DLD1 (cell line): ENCODE measurements at regions not wholly inside any gene's neighbourhood (a gene's known extent, or its start where the extent isn't known, plus 50 kb on each side); places are given as distances from the start of the nearest gene placed in this dataset.

Experiments
- in situ Hi-C: cut with HindIII; loops from 2 replicates; pipeline ENCODE4 v1.10.0; 2017; ENCODE audit warnings: low sequenced_read_pairs

DNA sequence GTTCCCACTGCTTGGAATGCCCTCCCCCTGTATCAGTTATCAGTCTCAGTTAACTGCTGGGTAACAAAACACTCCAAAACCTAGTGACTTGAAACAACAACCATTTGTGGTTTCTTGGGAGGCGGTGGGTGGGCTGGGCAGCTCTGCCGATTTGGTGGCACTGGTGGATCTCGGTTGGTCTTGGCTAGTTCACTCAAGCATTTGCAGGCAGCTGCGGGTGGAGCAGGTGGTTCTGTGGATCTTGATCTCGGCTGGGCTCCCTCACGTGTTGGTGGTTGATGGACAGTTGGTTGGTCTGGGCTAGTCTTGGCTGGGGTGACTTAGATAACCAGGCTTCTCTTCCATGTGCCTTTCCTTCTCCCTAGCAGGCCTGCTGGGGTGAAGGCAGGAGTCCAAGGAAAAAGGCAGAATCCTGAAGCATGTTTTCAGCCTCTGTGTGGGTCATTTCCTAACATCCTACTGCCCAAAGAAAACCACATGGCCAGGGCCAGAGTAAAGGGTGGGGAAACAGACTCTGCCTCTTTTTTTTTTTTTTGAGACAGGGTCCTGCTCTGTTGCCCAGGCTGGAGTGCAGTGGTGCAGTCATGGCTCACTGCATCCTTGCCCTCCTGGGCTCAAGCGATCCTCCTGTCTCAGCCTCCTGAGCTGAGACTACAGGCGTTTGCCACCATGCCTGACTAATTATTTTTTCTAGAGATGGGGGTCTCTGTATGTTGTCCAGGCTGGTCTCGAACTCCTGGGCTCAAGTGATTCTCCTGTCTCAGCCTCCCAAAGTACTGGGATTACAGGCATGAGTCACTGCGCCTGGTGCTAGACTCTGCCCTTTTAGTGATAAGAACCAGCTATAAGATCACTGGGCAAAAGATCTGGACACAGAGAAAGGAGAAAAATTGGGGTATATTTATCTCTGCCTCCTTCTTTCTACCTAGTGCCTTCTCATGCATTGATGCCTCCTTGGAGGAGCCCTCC lies 183.7 kb downstream of the RGS3 start:
- in situ Hi-C loops: no loop called here

DNA sequence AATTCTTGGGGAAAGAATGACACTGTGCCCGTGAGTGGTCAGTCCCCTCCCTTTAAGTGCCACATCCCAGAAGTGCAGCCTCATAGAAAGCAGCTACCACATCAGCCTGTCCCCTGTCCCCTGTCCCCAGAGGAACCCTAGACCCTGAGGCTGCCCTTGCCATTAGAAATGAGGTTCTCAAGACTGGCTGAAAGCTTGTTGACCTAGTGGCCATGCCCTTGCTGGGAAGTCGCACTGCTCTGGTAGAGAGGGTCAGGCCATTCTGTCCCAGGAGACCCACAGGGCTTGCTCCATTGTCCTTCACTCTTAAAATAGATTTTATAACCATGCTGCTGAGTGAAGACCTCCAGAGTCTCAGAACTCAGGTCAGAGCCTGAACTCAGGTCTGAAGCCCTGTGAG lies 184.5 kb downstream of the RGS3 start:
- in situ Hi-C loops: no loop called here

DNA sequence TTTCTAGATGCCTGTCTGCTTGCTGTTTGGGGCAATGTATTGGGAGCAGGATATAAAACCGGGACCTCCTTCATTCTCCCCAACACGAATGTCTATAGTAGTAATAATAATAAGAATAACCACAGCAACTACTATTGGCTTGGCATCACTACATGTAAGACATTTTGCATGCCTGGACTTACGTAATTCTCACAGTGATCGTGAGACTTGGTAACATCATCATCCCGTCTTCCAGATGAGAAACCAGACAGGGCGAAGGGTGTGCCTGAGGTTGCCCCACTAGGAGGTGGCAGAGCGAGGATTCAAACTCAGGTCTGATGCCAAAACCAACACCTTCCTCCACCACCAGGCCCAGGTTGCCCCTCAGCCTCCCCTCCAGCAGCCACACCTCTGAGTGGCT lies 185.1 kb downstream of the RGS3 start:
- in situ Hi-C loops: no loop called here

DNA sequence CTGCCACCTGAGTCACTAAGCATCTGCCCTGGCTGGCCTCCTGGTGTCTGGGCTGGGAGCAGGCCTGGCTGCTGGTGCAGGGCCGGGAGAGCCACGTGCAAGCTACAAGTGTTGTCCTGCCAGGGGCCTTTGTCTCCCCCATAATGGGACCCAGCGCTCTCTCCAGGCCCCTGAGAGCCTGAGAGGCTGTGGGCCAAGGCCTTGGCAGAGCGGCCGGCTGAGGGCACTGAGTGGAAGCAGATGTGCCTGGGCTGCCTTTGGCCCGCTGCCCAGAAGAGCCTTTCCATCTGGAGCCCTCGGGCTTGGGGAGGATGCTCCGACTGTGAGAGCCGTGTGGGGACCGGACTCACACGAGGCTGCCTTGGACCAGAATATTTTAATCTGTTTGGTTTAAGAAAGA lies 185.5 kb downstream of the RGS3 start:
- in situ Hi-C loops: no loop called here

DNA sequence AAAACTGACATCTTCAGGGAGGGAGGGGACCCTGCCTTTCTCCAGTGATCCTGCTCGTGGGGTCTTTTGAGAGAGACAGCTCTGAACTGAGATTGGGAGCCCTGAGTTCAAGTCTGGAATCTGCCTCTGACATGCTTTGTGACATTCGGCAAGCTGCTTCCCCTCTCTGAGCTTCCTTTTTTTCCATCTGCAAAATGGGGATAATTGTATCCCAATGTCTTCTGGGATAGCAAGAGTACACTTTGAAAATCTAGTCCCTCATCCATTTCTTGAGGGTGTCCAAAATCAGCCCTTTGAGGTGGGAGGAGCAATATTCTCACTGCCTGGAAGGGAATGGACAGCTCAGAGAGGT lies 186.3 kb downstream of the RGS3 start:
- in situ Hi-C loops: loop anchor here (25.0 kb wide), 1 partner anchor 238 kb away; the partner anchor contains the start of genes ALAD, C9orf43 and POLE3

DNA sequence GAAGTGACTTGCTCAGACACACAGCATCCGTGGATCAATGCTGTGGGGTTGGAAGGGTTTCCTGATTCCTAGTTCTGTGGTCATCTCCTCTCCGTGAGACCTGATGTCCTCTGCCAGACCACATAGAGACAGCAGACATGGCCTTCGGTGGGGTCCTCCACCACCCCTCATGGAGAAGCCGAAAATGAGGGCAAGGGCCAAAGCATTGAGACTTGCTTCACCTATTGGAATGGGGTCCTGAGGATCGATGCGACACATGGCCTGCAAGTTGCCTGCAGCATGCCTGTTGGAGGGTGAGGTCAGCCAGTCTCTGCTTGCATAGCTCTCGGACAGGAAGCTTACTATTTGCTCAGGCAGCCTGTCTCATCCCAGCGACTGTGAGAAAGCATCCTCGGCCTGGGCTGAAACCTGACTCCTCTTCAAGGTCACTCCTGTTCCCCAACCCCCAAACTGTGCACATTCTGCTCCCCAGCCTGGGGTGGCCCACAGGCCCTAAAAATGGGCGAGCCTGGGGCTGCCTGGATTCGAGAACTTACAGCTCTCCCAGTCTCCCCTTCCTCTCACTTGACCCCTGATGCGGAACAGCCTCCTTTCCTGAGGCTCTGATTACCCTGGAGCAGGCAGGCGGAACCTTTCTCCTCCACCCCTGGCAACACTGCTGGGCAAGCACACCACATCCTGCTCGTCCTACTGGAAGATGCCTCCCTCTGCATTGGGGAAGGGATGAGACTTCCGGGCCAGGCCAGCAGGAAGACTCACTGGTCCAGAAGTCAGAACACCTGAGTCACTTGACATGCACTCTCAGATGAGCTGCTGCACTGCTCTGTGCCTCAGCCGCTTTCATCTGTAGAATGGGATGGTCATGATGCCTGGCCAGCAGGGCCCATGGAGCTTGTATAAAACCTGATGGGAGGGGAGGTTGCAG lies 186.9 kb downstream of the RGS3 start:
- in situ Hi-C loops: loop anchor here (25.0 kb wide), 1 partner anchor 238 kb away; the partner anchor contains the start of genes ALAD, C9orf43 and POLE3

DNA sequence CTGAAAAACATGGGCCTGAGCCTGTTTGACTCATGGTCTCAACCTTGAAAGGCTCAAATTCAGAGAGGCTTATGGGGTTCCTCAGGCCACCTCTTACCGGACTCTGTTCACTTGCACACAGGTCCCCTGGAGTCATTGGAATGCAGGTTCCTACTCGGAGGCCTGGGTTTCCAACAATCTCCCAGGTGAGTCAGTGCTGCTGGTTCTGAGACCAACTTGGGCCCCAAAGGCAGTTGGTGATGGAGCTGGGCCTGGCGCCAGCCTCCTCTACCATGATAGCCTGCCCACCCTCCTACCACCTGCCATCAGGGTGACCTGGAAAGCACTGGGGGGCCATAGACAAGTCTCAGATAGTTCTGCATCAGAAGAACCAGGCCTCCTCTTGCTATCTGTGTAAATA lies 188.4 kb downstream of the RGS3 start:
- in situ Hi-C loops: loop anchor here (25.0 kb wide), 1 partner anchor 240 kb away; the partner anchor contains the start of genes ALAD, C9orf43 and POLE3

DNA sequence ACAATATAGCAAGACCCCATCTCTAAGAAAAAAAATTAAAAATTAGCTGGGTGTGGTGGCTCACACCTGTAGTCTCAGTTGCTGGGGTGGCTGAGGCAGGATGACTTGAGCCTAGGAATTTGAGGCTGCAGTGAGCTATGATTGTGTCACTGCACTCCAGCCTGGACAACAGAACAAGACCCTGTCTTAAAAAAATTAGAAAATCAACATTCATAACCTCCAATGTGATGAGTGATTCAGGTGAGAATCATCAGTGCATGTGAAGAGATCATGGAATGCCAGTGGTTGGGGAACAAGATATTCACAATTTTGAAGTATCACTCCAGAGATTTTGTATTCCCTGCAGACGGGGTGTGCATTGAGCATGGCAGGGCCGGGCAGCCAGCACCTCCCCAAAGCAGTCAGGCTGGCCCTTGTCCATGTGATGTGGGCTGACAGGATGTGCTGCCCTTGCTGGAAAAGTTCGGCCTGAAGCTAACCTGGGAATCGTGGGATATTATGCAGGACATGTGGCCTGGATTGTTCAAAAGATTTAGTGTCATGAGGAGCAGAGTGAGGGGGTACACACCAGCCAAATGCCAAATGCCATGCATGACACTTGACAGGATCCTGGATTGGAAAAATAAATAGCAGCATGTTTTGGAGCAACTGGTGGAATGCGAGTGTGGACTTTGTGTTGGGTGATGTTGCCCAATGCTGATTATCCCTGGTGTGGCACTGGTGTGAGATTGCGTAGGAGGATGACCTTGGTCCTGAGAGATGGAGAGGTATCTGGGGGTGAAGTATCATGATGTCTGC lies 189.0 kb downstream of the RGS3 start:
- in situ Hi-C loops: loop anchor here (25.0 kb wide), 1 partner anchor 240 kb away; the partner anchor contains the start of genes ALAD, C9orf43 and POLE3

GRCh38 chr9:113653746-113654604 lies 190.4 kb downstream of the RGS3 start:
- in situ Hi-C loops: loop anchor here (25.0 kb wide), 1 partner anchor 242 kb away; the partner anchor contains the start of genes ALAD, C9orf43 and POLE3

- in situ Hi-C loops: loop anchor here (25.0 kb wide), 1 partner anchor 243 kb away; the partner anchor contains the start of genes ALAD, C9orf43 and POLE3
Measured at GRCh38 chr9:113654605-113655428, 191.3 kb downstream of the RGS3 start.

DNA sequence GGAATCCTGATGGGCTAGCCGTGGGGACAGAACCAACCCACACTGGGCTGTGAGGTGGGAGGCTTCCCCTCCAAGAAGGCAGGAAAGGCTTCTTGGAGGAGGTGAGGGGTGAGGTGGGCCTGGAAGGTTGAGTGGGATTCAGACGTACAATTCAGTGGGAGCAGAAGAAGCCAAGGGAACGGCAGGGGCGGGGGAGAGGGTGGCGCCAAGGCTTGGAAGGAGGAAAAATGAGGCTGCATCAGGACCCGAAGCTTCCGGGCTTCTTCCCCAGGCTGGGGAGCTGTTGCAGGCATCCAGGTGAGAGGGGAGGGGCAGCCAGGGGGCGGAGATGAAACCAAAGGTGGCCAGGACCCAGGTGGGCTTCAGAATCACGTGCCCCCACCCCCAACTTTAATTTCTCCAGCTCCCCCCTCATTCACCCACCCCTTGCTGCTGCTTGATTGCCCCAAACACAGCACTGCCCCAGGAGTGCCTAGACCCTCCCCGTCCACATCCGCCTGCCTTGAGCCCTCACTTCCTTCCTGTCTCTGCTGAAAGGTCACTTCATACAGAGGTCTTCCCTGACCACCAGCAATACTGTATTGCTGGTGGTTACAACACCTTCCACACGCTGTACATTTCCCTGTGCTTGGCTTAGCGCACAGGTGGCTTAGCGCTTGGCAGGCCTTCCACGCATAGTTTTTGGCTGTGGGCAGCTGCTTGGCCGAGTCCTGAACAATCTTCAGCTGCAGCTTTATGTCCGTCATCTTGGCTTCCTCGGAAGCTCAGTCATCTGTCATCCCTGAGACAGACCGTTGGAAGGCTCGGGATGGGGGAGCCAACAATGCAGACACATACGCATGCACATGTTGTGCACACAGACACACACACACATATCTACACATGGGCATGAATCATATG lies 193.5 kb downstream of the RGS3 start:
- in situ Hi-C loops: loop anchor here (25.0 kb wide), 1 partner anchor 245 kb away; the partner anchor contains the start of genes ALAD, C9orf43 and POLE3

GRCh38 chr9:113657765-113658544 lies 194.4 kb downstream of the RGS3 start:
- in situ Hi-C loops: loop anchor here (25.0 kb wide), 1 partner anchor 246 kb away; the partner anchor contains the start of genes ALAD, C9orf43 and POLE3

- in situ Hi-C loops: loop anchor here (25.0 kb wide), 1 partner anchor 246 kb away; the partner anchor contains the start of genes ALAD, C9orf43 and POLE3
Measured at GRCh38 chr9:113658545-113658895, 195.0 kb downstream of the RGS3 start.

DNA sequence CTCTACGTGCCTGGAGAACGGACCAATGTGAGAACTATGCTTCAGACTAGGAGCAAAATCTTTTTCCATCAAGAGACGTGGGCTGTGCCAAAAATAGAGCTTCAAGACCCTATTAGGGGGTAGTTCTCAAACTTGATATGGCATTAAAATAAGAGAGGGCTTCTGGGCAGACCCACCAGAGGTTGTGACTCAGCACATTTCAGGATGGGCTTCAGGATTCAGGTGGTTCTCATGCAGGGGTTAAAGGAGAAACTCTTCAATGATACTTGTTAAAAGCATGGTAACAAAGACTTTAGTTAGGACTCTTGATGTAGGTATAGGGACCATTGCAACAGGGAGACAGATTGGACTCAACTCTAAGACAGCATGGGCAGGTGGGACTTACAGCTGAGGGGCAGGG lies 195.5 kb downstream of the RGS3 start:
- in situ Hi-C loops: loop anchor here (25.0 kb wide), 1 partner anchor 247 kb away; the partner anchor contains the start of genes ALAD, C9orf43 and POLE3

GRCh38 chr9:113659740-113660139 lies 196.2 kb downstream of the RGS3 start:
- in situ Hi-C loops: loop anchor here (25.0 kb wide), 1 partner anchor 247 kb away; the partner anchor contains the start of genes ALAD, C9orf43 and POLE3

DNA sequence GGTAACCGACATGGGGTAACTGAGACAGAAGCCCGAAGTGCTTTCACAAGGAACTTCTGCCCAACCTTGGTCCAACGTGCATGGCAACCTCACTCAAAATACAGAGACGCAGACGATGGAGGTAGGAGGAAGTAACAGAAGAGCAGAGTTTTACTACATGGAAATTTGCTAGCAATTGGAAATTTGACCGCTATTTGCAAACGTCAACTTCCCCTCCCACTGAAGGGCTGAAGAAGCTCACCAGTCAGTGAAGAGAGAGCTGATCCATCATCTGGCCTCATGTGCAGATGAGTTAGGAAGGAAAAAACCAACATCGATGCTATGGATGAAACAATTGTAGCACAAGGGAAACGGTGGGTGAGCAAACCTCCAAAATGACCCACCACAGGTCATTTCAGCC lies 196.7 kb downstream of the RGS3 start:
- in situ Hi-C loops: loop anchor here (25.0 kb wide), 1 partner anchor 248 kb away; the partner anchor contains the start of genes ALAD, C9orf43 and POLE3
